Fibroblast of skin of scalp (primary cell): ENCODE measurements at regions not wholly inside any gene's neighbourhood (a gene's known extent, or its start where the extent isn't known, plus 50 kb on each side); places are given as distances from the start of the nearest gene placed in this dataset.
A peak's percentile ranks its signal among the peaks of the same experiment; 100 is the strongest.

Experiments
- DNase-seq: peaks from one replicate; pipeline ENCODE4 v3.0.0-alpha.2; 2013

DNA sequence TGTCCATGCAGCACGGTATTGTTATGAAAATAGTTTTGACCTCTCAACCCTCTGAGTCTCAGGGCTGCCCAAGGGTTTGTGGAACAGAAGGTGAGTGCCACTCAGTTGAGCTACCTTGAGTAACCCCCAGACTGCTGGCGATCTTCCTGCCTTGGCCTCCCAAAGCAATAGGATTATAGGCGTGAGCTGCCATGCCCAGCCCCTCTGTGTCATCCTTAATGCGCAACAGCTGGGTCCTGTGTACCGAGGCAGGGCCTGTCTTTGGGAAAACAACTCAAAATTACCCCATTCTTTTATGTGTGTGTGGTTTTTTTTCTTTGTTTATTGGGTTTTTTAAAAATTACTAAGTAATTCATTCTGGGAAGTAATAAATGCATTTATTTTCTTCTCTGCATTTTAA lies 78.3 kb upstream of the TPM1 start:
- peak; percentile 66 for DNase-seq

DNA sequence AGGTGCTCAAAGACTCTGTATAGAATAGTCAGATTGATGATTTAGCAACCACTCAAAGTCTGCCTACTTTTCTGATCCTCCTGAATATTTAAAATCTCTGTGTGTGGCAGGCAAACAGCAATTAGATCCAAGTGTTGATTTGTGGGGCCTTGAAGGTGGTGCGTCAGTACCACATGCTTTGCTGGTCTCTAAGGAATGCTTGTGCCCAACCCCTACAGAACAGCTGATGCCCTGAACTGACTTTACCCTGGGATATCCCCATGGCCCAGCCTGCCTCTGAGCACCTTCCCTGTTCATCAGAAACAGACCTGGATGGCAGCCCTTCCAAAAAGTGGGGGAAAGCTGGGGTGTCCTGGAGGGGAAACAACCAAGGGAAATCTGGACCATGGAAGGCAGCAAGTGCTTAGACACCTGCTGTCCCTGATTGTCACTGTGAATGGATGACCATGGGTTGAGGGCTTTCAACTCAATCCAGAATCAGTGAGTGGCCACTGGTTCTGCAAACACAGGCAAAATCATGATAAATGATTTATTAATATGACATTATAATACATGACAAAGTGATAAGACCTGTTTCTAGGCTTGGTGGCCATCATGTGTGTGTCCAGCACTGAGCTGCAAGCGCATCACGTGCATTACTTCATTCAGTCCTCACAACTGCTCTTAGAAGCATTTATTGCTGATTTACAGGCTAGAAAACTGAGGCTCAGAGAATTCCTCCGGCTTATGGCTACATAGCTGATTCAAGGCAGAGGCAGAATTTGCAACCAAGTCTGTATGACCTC lies 76.1 kb upstream of the TPM1 start:
- no peak for DNase-seq

DNA sequence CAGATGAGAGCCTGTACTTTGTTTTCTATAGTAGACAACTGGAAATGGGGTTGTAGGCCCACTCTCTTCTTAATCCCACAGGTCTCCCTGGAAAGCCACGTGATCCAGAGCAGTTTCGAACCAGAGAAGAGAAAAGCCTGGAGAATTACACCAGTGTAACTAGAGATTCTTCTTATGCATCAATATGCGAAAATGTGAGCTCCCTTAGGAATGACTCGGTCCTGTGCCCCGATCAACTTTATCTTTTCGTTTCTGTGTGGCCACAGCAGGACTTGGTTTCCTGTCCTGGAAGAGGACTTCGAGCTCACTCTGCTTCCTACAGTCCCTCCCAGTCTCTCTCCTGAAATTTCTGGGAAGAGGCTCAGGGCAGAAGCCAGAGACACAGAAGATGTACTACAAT lies 73.8 kb upstream of the TPM1 start:
- DNase-seq: no peak

DNA sequence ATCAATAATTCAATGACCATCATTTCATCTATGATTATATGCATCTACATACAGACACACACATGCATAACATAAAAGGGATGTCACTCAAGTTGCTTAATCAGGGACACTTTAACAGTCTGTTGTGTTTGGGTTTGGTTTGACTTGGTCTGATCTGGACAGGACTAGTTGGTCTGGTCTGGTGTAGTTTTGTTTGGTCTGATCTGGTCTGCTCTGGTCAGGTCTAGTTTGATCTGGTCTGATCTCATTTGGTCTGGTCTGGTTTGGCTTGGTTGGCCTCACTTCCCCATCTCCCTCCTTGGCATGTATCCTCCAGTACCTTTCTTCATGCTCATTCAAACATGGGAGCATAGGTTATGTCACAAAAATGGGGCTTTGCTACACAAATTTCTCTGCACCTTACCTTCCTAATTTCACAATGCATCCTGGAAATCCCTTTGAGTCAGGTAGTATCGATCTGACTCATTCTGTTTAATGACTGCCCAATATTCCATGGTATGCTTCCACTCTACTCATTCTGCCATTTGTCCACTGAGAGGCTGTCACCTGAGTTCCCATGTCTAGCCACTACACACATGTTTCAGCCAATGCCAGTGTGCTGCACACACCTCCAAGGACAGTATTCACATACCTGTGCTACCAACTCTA lies 73.0 kb upstream of the TPM1 start:
- DNase-seq: no peak

DNA sequence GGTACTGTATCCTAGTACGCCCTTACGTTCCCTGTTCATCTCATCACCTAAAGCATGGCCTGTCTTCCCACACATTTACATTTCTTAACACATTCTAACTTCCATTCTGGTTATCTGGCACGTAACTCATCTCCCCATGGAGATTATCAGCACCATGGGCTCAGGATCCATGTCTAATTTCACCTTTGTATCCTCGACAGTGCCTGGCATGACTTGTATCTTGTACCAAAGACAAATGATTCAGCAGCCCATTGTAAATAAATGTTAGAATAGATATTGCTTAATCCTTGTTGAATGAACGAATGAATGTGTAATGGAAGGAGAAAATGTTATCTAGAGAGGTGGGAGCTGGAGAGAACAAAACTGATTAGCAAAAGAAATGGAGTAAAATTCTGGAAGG lies 69.7 kb upstream of the TPM1 start:
- DNase-seq: no peak

DNA sequence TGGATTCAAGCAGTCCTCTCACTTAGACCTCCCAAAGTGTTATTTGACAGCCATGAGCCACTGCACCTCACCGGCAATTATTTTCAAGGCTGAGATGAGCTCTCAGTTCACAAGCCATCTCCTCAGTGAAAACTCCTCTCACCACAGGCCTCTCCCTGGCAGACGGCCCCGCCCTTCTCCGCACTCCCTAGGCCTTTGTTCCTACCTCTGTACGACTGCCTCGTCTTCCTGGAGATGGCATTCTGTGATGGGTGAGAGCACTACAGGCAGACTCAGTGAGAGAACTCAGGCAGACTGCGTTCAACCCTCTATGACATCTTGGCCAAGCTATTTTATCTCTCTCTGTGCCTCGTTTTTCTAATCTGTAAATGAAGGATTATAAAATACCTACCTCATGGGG lies 67.0 kb upstream of the TPM1 start:
- DNase-seq: no peak

DNA sequence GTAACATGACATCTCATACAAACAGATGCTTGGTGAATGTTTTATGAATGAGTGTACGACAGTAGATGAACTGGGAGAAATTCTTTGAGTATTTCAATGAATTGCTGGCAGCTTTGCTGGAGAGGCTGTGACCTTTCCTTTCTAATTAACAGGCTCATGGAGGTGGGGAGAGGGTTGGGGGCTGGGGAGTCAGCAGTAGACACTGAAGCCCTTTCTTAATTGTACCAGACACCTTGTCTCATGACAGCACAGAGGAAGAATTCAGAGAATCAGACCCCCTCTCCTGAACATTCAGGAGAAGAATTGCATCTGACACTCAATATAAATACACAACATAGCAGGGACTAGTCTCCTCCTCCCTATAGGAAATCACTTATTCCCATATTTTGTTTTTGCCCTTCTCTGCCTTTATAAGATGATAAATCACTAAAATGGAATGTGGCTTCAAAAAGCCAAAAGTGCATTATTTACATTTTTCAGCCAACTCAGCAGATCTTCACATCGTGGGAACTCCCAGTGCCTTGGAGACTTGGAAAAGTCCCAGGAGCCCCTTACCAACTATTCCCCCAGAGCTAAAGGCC lies 66.2 kb upstream of the TPM1 start:
- peak; percentile 91 for DNase-seq

DNA sequence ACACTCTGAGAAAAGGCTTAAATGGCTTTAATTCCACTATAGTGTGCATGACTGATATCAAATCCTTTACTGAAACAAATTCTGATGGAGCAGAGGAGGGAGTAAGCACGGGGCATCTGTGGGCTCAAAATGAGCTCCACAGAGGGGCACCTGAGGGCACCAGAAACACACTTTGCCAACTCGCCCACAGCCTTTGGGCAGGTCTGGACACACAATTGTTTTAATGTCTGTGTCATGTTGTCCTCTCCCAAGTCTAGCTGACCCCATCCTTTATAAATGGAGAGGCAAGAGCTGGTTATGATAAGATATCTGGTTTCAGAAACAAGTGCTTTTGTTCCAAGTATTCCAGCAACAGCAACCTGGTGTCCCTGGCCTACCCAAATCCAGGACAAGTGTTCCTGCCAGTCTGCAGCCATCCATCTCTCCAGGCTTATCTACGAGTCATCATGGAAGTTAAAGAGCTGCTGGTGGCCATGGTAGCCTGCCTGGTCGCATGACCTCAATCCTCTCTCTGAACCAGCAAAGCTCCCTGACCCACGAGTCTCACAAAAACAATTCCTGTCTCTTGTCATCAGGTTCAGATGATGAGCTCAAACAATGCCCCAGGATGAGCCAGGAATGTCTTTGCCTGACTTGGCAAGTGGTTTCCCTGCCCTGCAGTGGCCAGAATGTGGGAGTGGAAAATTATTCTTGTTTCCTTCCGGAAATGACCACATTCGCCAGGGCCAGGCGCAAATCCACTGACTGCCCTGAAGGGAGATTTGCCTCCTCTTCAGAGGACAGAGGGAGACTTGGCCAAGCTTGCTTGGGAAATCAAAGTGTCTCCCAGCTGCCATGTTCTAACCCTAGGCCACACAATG lies 64.4 kb upstream of the TPM1 start:
- peak; percentile 83 for DNase-seq

DNA sequence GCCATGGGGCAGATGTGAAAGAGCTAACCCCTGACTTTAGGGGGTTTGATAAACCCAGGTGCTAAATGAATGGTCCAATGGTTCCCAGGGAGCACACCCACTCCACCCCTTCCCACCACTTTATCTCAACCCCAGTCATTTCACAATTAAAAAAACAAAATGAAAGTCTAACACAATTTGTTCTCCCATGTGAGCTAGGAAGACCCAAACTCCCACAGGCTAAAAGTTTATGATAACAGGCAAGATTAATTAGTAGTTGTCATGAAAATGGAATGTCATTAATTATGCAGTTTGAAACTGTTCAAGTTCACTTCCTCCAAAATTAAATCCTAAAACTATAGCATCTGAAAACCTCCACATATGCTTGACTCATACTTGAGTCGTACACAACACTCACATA lies 63.3 kb upstream of the TPM1 start:
- DNase-seq: no peak

DNA sequence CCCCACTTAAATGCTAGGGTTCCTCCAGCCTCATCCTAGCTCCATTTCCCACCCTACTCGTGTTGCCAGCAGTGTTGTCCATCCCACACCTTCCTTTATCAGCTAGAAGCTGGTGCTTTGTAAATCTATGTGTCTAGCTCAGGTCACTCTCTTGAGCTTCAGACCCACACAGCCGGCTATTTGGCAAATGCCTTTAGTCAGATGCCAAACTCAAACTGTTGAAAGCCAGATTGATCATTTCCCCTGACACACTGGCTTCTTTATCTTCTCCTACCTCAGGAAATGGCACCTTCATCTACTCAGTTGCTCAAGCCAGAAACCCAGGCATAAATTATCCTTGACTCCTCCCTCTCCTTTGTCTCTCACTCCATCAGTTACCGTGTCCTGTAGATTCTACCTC lies 61.5 kb upstream of the TPM1 start:
- no peak for DNase-seq

DNA sequence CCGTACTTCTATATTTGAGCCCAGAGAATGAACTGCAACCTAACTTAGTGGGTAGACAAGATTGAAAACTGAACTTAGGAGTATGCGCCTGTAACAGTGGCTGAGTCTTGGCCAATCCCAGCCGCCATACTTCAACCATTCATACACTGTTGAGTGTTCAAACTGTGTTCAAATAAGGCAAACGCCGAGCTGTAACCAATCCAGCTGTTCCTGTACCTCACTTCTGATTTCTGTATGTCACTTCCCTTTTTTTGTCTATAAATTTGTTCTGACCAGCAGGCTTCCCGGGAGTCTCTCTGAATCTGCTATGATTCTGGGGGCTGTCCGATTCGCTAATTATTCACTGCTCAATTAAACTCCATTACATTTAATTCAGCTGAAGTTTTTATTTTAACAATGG lies 58.6 kb upstream of the TPM1 start:
- DNase-seq: no peak

DNA sequence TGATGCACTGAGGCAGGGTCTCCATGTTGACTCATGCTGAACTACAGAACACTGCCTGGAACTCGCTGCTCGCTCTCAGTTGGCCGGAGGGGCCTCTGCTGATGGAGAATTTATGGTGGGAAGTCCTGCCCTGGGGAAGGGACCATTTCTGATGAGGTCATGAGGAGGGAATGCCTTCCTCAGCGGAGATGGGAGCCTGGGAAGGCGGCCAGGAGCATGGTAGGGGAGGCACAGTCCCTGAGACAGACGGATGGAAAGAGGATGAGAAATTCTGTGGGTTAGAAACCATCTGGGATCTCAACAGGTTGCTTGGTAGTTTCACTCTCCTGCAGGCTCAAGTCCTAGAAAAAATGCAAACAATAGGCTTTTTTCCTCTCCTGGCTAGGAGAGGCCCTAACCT lies 56.8 kb upstream of the TPM1 start:
- DNase-seq: peak; percentile 94

DNA sequence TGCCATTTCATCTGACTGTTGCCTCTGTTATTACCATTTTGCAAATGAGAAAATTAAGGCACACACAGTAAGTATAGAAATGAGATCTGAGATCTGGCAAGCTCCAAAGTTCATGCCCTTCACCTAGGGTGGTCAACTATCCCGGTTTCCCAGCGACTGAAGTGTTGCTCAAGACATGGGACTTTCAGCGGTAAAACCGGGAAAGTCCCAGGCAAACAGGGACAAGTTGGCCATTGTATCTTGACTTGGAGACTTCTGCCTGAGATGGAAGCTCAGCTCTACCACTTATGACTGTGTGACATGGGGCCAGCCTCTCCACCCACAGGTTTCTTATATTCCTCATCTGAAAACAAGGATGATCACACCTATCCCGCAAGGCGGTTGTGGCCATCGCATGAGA lies 55.6 kb upstream of the TPM1 start:
- DNase-seq: no peak

DNA sequence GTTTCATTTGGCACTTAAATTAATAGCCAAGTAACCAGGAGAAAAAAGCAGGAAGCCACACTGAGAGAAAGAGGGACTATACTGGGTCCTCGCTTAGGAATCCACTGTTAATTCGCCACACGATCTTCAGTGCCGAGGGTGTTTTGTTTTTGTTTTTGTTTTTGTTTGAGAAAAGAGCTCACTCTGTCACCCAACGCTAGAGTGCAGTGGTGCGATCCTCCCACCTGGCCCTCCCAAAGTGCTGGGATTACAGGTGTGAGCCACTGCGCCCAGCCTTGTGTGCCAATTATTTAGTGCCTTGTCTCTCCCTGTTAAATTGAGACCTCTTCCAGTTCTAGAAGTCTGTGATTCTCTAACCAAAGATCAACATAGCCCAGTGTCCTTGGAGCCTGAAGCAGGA lies 53.8 kb upstream of the TPM1 start:
- no peak for DNase-seq

DNA sequence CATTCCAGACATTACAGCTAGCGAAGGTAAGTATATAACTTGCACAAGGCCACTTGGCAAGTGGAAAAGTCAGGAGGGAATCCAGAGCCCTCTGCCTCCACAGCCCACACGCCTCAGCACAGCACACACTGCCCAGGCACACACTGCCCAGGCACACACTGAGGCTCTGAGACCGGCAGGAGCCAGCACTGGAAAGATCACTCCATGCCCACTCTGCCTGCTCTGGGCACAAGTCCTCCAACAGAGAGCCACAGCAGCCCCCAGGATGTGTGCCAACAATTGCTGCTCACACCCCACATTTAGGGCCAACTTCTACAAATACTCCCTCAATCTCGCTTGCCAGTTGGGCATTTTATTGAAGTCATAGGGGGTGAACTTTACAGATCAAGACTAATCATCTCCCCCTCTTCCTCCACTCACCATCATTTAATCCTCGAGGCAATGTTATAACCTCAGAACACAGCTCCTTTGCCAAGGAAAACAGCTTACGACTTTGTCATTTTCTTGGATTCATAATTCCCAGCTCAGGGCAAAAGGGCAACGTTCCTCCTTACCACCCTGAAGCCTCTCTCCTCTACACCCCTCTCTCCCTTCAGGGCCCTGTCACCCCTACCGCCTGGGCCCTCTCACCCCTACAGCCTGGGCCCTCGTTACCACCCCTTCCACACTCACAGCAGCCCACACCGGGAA lies 53.0 kb upstream of the TPM1 start:
- peak; percentile 53 for DNase-seq

DNA sequence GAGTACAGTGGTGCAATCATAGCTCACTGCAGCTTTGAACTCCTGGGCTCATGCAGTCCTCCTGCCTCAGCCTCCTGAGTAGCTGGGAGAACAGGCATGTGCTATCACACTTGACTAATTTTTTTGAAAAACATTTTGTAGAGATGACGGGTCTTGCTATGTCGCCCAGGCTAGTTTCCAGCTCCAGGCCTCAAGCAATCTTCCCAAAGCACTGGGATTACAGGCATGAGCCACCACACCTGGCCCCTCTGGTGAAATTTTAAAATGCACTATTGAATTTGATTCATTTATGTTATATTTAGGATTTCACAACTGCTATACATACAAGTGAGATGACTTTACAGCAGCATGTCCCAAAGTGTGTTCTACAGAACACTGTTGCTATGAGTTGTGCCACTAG lies 50.8 kb upstream of the TPM1 start:
- DNase-seq: no peak

DNA sequence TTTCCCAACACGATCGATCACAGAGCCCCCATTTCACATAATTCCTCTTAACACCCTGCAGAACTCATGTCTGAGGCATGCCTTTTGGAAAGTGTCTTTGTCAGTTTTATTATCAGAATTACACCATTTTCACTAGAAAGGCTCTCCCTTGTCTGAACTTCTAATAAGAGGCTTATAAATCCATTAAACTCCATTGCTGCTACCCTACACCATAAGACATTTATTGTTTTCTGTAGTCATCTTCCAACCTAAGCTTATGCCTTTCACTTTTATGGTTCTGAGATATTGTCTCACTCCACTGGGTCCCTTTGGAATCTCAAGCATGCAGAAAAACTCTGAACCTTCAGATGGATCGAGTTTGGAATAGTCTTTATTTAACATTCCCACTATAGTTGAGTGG lies 50.2 kb upstream of the TPM1 start:
- DNase-seq: no peak
